HG03135 (cell line): ENCODE measurements at regions not wholly inside any gene's neighbourhood (a gene's known extent, or its start where the extent isn't known, plus 50 kb on each side); places are given as distances from the start of the nearest gene placed in this dataset.

ENCODE experiments used
- ATAC-seq: cut with Tn5 transposase; IDR thresholded peaks from one replicate; pipeline ENCODE4 v1.9.1; 2021; ENCODE audit warnings: mild to moderate bottlenecking, moderate library complexity; ENCODE audit not compliant: unreplicated experiment

GRCh38 chr17:15112846-15113617 lies 152.1 kb downstream of the PMP22 start:
- ATAC-seq: no peak

- ATAC-seq: no peak
These were observed 155.5 kb downstream of the PMP22 start for GRCh38 chr17:15109608-15110007.

DNA sequence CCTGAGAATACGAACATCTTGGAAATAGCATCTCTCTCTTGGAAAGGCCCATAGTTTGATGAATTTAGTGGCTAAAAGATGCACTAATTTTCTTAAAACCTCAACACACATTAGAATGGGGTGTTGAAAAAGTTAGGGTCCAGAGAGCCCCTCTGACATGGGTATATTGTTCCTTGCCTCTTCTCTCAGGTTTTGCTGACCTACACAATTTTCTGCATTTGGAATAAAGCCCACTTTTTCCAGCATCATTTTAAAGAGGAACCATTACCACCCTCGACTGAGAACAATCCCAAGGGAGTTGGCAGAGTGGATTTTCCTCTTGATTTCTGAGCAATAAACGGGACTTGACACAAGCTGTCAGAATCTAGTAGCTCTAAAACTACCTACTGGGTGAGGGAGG lies 156.1 kb downstream of the PMP22 start:
- ATAC-seq: no peak

GRCh38 chr17:15106540-15106939 lies 158.6 kb downstream of the PMP22 start:
- no peak for ATAC-seq

GRCh38 chr17:15103785-15104184 lies 161.3 kb downstream of the PMP22 start:
- no peak for ATAC-seq

- no peak for ATAC-seq
These were observed 164.0 kb downstream of the PMP22 start for GRCh38 chr17:15101175-15101574.

GRCh38 chr17:15096511-15096910 lies 168.6 kb downstream of the PMP22 start:
- no peak for ATAC-seq

- no peak for ATAC-seq
These were observed 169.2 kb downstream of the PMP22 start for GRCh38 chr17:15095935-15096334.

- no peak for ATAC-seq
These were observed 172.4 kb downstream of the PMP22 start for GRCh38 chr17:15092762-15093161.

DNA sequence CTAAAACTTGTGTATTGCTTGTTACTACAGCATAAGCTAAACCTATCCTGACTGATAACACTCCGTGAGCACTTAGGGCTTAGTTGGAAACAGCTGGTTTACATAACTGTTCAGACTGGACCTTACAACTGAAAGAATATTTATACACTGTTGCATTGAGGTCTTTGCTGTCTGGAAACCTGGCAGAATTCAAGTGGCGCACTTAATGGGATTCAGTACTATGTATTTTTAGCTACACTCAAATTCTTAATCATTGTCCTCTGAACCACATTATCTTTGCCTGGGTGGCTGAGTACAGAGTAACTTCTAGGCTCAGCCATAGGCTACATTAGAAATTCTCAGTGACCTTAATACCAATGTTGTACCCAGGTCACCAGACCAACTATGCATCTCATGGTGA lies 172.9 kb downstream of the PMP22 start:
- ATAC-seq: no peak

- no peak for ATAC-seq
These were observed 173.3 kb downstream of the PMP22 start for GRCh38 chr17:15091825-15092224.

GRCh38 chr17:15090533-15090932 lies 174.6 kb downstream of the PMP22 start:
- ATAC-seq: no peak

- ATAC-seq: no peak
These were observed 177.2 kb downstream of the PMP22 start for GRCh38 chr17:15087946-15088345.

GRCh38 chr17:15086776-15087295 lies 178.3 kb downstream of the PMP22 start:
- ATAC-seq: no peak

DNA sequence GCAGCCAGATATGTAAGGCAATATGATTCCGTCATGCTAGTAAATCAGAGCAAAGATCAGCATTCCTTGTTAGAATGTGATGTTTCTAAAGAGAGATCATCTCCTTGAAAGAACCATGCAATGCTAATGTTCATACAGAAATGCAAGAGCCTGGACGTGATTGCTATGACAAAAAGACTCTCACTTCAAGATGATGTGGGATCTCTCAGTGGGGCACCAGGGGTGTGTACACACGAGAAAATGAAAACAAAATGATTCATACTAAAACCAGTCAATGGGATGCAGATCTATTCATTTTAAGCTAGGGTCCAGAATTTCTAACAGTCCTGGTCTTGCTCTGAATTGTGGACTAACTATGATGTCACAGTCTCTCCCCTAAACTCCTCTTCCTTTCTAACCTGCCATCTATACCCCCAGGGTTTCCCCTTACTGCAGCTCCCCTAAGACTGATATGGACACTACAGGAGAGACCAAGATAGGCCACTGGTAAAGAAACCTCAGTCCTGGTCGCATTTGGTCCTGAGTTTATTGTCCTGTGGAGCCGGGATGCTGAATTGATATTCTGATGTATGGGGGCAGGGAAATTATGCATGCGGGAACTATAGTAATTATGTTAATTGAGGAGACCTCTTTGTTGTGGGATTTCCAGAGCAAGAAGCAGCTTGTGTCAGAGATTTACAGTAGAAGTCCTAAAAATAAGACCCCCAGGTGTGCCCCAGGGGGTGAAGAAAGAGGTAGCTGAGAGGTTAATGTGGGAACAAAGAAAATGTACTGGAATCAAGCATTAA lies 179.0 kb downstream of the PMP22 start:
- no peak for ATAC-seq

DNA sequence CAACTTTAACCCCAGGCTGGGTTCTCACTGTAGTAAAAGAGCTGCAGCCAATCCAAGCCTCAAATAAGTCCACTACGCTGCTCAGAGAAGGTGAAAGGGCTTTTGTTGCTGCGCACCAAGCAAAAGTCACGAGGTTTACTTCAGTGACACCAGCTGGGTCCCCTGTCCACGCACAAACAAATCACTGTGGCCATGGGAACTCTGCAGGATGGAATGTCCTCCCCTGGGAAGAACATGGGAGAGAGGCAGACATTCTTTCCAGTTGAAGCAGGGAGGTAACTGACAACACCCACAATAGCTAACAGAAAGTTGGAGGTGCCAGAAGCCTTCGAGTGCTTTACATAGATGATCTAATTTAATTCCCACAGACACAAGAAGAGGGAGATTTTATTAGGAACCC lies 181.9 kb downstream of the PMP22 start:
- ATAC-seq: no peak

- no peak for ATAC-seq
These were observed 184.1 kb downstream of the PMP22 start for GRCh38 chr17:15081008-15081407.

- no peak for ATAC-seq
These were observed 186.6 kb downstream of the PMP22 start for GRCh38 chr17:15078570-15078969.

DNA sequence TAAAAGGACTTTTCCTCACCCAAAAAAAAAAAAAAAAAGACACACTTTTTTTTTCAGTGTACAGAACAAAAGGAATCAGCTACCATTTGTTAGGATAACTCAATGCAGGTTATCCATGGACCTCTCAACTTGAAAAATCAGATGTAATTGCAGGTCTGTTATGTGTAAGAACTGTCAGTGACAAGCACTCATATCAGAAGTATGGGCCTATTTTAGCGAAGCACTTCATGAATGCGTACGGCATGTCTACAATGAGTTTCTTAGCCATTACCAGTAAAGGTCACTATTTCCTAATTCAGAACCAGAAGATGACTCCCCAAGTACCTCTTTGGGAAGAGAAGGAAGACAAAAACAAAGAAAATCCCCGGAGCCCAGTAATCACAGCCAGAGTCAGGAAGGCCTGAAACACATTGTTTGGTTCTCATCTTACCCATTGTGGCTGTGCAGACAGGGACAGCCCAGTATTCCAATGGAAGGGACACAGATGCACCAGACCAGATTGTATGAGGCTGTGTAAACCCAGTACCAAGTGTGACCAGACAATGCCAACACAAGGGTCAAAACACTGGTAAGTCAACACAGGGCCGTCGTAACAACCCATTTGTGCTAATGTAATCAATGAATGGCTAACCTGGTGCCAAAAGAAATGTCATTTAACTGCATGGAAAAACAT lies 188.0 kb downstream of the PMP22 start:
- ATAC-seq: no peak

- no peak for ATAC-seq
These were observed 213.2 kb downstream of the PMP22 start for GRCh38 chr17:15051933-15052332.

- no peak for ATAC-seq
These were observed 215.3 kb downstream of the PMP22 start for GRCh38 chr17:15049795-15050160.
